ENCODE measurements at regions not wholly inside any gene's neighbourhood (a gene's known extent, or its start where the extent isn't known, plus 50 kb on each side); places are given as distances from the start of the nearest gene placed in this dataset.

DNA sequence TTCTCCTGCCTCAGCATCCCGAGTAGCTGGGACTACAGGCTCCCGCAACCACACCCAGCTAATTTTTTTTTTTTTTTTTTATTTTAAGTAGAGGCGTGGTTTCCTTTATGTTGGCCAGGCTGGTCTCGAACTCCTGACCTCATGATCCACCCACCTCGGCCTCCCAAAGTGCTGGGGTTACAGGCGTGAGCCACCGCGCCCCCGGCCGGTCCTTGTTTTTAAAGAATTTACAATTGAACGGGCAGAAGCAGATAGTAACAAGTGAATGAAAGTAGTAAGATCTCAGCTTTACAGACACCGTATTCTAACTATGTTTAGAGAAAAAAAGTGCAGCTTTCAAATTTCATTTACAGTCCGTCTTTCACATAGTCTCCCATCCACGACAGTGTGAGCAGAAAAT, 112.5 kb upstream of the VWC2 start:
- TF ChIP-seq CTCF (IDR thresholded peaks at IDR 0.05), result no peak

DNA sequence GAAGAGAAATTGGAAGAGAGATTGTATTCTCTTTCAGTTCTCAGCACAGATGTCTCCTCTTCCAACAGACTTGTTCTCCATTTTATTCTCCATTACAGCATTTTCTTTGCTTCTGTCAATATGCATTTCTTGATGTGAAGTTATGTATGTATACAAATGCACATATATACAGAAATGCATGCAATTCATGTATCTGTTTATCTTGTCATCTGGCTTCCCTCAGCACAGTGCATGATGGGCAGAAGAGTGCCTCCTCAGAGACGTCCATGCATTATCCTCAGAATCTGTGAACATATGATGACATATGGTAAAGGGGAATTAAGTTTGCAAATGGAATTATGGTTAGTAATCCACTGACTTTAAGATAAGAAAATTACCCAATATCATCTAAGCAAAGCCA, 106.7 kb upstream of the VWC2 start:
- TF ChIP-seq CTCF (IDR thresholded peaks at IDR 0.05), result no peak

GRCh38 chr7:49669285-49669684, 104.2 kb upstream of the VWC2 start:
- no peak for TF ChIP-seq CTCF (IDR thresholded peaks at IDR 0.05)

GRCh38 chr7:49669692-49670260, 103.7 kb upstream of the VWC2 start:
- no peak for TF ChIP-seq CTCF (IDR thresholded peaks at IDR 0.05)

GRCh38 chr7:49670991-49671390, 102.4 kb upstream of the VWC2 start:
- no peak for TF ChIP-seq CTCF (IDR thresholded peaks at IDR 0.05)

DNA sequence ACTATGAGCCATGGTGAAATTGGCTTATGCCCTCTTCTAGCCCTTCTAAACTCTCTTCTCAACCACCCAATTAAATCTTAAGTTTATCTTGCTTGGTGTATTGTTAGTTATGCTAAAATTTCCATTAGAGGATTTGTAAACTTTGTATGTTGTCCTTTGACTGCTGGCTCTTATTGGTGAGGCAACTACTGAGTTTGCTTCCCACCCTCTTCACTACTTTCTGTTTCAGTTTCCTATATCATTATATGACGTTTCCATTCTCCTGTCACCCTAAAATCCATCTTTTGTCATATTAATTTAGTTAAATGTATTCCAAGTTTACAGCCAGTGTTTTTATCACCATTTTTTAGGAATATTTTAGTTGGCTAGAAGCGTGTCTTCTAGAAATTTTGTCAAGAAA, 80.9 kb upstream of the VWC2 start:
- no peak for TF ChIP-seq CTCF (IDR thresholded peaks at IDR 0.05)

DNA sequence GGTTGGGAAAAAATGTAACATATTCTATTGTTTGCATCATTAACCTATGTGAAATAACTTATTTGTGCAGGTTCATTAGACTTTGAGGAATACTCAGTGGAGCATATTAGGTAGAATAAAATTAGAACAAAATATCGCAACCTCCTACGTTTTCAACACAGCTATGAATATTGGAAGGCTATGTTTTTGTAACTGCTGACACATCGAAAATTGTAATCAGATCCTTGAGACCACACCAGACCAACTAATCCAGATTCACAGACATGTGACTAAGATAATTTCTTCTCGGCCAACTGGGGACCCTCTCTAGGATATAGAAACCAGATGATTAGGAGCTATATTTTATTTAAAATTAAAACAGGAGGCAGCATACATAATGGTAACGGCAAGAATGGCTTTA, 77.5 kb upstream of the VWC2 start:
- no peak for TF ChIP-seq CTCF (IDR thresholded peaks at IDR 0.05)

GRCh38 chr7:49700841-49701240, 72.6 kb upstream of the VWC2 start:
- no peak for TF ChIP-seq CTCF (IDR thresholded peaks at IDR 0.05)
